Endothelial cell of umbilical vein (primary cell): ENCODE measurements at regions not wholly inside any gene's neighbourhood (a gene's known extent, or its start where the extent isn't known, plus 50 kb on each side); places are given as distances from the start of the nearest gene placed in this dataset.

Experiments used
- BruUV-seq: library from RNA; stranded (reverse); fragments of 400-500 nt; replicated peaks from 2 replicates; lab custom pipeline; 2021; lab: Mats Ljungman, UMichigan
- CTCF ChIA-PET: fragments of 300-600, 350-600 bp; sonication (Branson Sonifier 250); formaldehyde crosslinking; loops from one replicate; lab custom pipeline; 2021; ENCODE audit warnings: antibody characterized with exemption, inconsistent platforms; lab: Charles Lee
- POLR2A ChIA-PET: fragments of 300-600, 350-600 bp; sonication (Branson Sonifier 250); formaldehyde crosslinking; loops from one replicate; lab custom pipeline; 2021; ENCODE audit warnings: antibody characterized with exemption, inconsistent platforms; lab: Charles Lee
- DNase-seq: peaks from one replicate; pipeline ENCODE4 v3.0.0-alpha.2; 2011; ENCODE audit warnings: low read depth, low spot score
- FAIRE-seq: peaks from 2 replicates; lab custom pipeline; 2011; peaks lifted over from hg19 to GRCh38; lab: Jason Lieb, UNC
- H2AFZ ChIP-seq: 2 replicates; pipeline ENCODE4 v1.6.0; 2012; ENCODE audit warnings: low read depth, low read length, control low read depth, inconsistent platforms
- H3K27ac ChIP-seq: 2 replicates; pipeline ENCODE4 v1.5.1; 2011; ENCODE audit warnings: low read depth, mild to moderate bottlenecking, control low read depth, low read length, moderate library complexity; ENCODE audit not compliant: insufficient read depth
- H3K27me3 ChIP-seq, 2 experiments: 2 replicates each; pipeline versions ENCODE4 v1.6.0 to v1.6.1; 2011; ENCODE audit warnings: low read length in 2 of 2, mixed read lengths in 1 of 2; ENCODE audit not compliant: control insufficient read depth in 2 of 2, insufficient read depth in 2 of 2
- H3K36me3 ChIP-seq, 2 experiments: 2 replicates in 1 of 2; 3 replicates in 1 of 2; pipeline ENCODE4 v1.5.1; 2011; ENCODE audit warnings: low read length in 2 of 2, mild to moderate bottlenecking in 1 of 2, moderate library complexity in 1 of 2; ENCODE audit not compliant: control insufficient read depth in 2 of 2, insufficient read depth in 2 of 2; ENCODE audit errors: extremely low read depth in 1 of 2
- H3K4me1 ChIP-seq: 3 replicates; pipeline ENCODE4 v1.5.1; 2011; ENCODE audit warnings: mild to moderate bottlenecking, low read length; ENCODE audit not compliant: control insufficient read depth, insufficient read depth; ENCODE audit errors: extremely low read depth
- H3K4me2 ChIP-seq: 2 replicates; pipeline ENCODE4 v1.6.1; 2011; ENCODE audit warnings: low read length, control low read depth, mixed read lengths; ENCODE audit not compliant: insufficient read depth
- H3K4me3 ChIP-seq, 3 experiments: fragments of 200-600 bp in 1 of 3; sonication (generic), shearing (Covaris generic) in 1 of 3; replicated peaks in 1 of 3; 2 replicates each; pipeline ENCODE4 v1.5.1; 2011 to 2016; ENCODE audit warnings: control low read depth in 3 of 3, low read length in 3 of 3, mild to moderate bottlenecking in 2 of 3, inconsistent platforms in 1 of 3, low read depth in 1 of 3, moderate library complexity in 1 of 3; ENCODE audit not compliant: insufficient read depth in 1 of 3
- H3K79me2 ChIP-seq: 2 replicates; pipeline ENCODE4 v1.6.0; 2012; ENCODE audit warnings: low read length, inconsistent platforms; ENCODE audit not compliant: control insufficient read depth, insufficient read depth
- H3K9ac ChIP-seq: replicated peaks from 2 replicates; pipeline ENCODE3; 2011; ENCODE audit warnings: low read length, control low read depth; ENCODE audit not compliant: insufficient read depth; ENCODE audit errors: extremely low read depth
- H3K9me1 ChIP-seq: replicated peaks from 3 replicates; pipeline ENCODE4 v1.6.0; 2011; ENCODE audit warnings: mild to moderate bottlenecking, low read length; ENCODE audit not compliant: control insufficient read depth, insufficient read depth; ENCODE audit errors: extremely low read depth
- H3K9me3 ChIP-seq: replicated peaks from 2 replicates; pipeline ENCODE4 v1.5.1; 2012; ENCODE audit warnings: low read length, inconsistent platforms; ENCODE audit not compliant: control insufficient read depth, insufficient read depth
- H4K20me1 ChIP-seq: replicated peaks from 2 replicates; pipeline ENCODE3; 2011; ENCODE audit warnings: mild to moderate bottlenecking, low read length; ENCODE audit not compliant: control insufficient read depth, insufficient read depth; ENCODE audit errors: extremely low read depth
- CTCF ChIP-seq, 2 donors: IDR thresholded peaks; 1 replicate in 1 of 2; 2 replicates in 1 of 2; pipeline ENCODE4 v1.5.1; 2011; ENCODE audit warnings: low read length in 2 of 2, mild to moderate bottlenecking in 2 of 2, moderate library complexity in 2 of 2, control low read depth in 1 of 2, inconsistent platforms in 1 of 2, low read depth in 1 of 2; ENCODE audit not compliant: insufficient read depth in 1 of 2; ENCODE audit errors: extremely low read depth in 1 of 2
- EZH2 ChIP-seq: IDR thresholded peaks from 2 replicates; pipeline ENCODE4 v1.6.1; 2012; ENCODE audit warnings: borderline replicate concordance, low read depth, mild to moderate bottlenecking, moderate library complexity, low read length, inconsistent platforms; ENCODE audit not compliant: severe bottlenecking
- FOS ChIP-seq: IDR thresholded peaks from 2 replicates; pipeline ENCODE4 v1.6.1; 2011; ENCODE audit warnings: mild to moderate bottlenecking, low read length, moderate library complexity, borderline replicate concordance; ENCODE audit not compliant: insufficient read depth
- GATA2 ChIP-seq: IDR thresholded peaks from 2 replicates; pipeline ENCODE4 v1.7.0; 2011; ENCODE audit warnings: low read depth, mild to moderate bottlenecking, moderate library complexity, mixed read lengths, low read length; ENCODE audit not compliant: insufficient read length, insufficient read depth
- JUN ChIP-seq: IDR thresholded peaks from 2 replicates; pipeline ENCODE4 v1.6.1; 2011; ENCODE audit warnings: borderline replicate concordance, low read depth; ENCODE audit not compliant: insufficient read length, insufficient read depth
- MYC ChIP-seq: IDR thresholded peaks from one replicate; pipeline ENCODE4 v1.6.1; 2011; ENCODE audit warnings: mild to moderate bottlenecking, low read depth, low read length
- POLR2A ChIP-seq: IDR thresholded peaks from 2 replicates; pipeline ENCODE4 v1.6.1; 2012; ENCODE audit warnings: low read depth, mild to moderate bottlenecking, control low read depth, low read length
- POLR2AphosphoS5 ChIP-seq: IDR thresholded peaks from 2 replicates; pipeline ENCODE4 v1.6.1; 2012; ENCODE audit warnings: low read depth, mild to moderate bottlenecking, control low read depth, low read length, moderate library complexity; ENCODE audit not compliant: insufficient read depth
- dilution Hi-C: fragments of 300-500 bp; cut with MboI; formaldehyde crosslinking; loops from one replicate; pipeline ENCODE4 v1.15.0; 2019; ENCODE audit warnings: low sequenced_read_pairs; ENCODE audit not compliant: extremely low pct_ligation_motif_present
- intact Hi-C: fragments of 100-400 bp; cut with micrococcal nuclease; formaldehyde crosslinking; loops from one replicate; pipeline ENCODE4 v1.10.0; 2022
- TF ChIP-seq, protein P1 (sequence below): IDR thresholded peaks from 2 replicates; pipeline ENCODE4 v1.6.1; 2011; ENCODE audit not compliant: insufficient read depth, insufficient read length

DNA sequence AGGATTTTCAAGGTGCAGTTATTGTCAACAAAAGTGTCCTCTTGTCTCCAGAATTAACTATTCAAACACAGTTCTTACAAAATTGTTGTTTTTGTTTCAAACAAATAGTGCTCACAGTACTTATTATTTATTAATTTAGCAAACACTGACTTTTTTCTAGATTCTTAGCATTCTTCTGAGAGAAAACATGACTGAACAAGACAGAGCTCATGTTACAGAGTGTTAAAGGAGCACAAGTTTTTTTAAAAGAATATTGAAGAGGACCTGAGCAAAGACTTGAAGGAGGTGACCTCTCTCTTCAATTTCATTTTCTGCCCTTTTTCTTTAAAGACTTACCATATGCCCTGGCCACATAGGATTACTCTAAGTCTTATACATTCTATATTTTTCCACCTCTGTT lies 2220.3 kb upstream of the AGA start:
- no peak overlapping the region for H2AFZ ChIP-seq
- H3K27ac ChIP-seq: no peak overlapping the region
- H3K79me2 ChIP-seq: no peaks in the 10 kb centered on the region
- peaks cover 4% of the 10 kb centered on the region for H3K9me3 ChIP-seq
- no peak for FAIRE-seq
- ChIA-PET POLR2A (no interaction called here), CTCF (no interaction called here)
- DNase-seq: no peak
- intact Hi-C loops: no loop called here
- no peaks in the 10 kb centered on the region for H4K20me1 ChIP-seq
- no peaks in the 10 kb centered on the region for H3K4me1 ChIP-seq
- dilution Hi-C loops: no loop called here
- no peak overlapping the region for H3K4me3 ChIP-seq
- H3K9ac ChIP-seq: no peak overlapping the region
- TF ChIP-seq, protein P1, sequence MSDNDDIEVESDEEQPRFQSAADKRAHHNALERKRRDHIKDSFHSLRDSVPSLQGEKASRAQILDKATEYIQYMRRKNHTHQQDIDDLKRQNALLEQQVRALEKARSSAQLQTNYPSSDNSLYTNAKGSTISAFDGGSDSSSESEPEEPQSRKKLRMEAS: no peak
- TF ChIP-seq EZH2: no peak
- no peak for TF ChIP-seq POLR2AphosphoS5
- no peak for TF ChIP-seq CTCF (IDR thresholded peaks at IDR 0.05; ENCODE audit: extremely low read depth in 1 of 2, insufficient read depth in 1 of 2, low read depth in 1 of 2, low read length in 2 of 2)
- no peak for TF ChIP-seq JUN
- TF ChIP-seq POLR2A: no peak
- TF ChIP-seq MYC: no peak
- no peak for TF ChIP-seq FOS
- no peak for TF ChIP-seq GATA2
- H3K27me3 ChIP-seq: no peaks in the 10 kb centered on the region
- H3K4me2 ChIP-seq: no peak overlapping the region
- no peaks in the 10 kb centered on the region for H3K9me1 ChIP-seq
- no TSS peak for BruUV-seq
- no peaks in the 10 kb centered on the region for H3K36me3 ChIP-seq
